GM12878 (cell line): ENCODE measurements at regions not wholly inside any gene's neighbourhood (a gene's known extent, or its start where the extent isn't known, plus 50 kb on each side); places are given as distances from the start of the nearest gene placed in this dataset.

Experiments used
- ATAC-seq: fragments of 200-7000 bp; cut with Tn5 transposase; 3 replicates; pipeline ENCODE4 v1.9.1; 2020; ENCODE audit warnings: mild to moderate bottlenecking, moderate library complexity
- BruUV-seq: library from RNA; stranded (reverse); fragments of 400-500 nt; replicated peaks from 2 replicates; lab custom pipeline; 2021; lab: Mats Ljungman, UMichigan
- CTCF ChIA-PET: fragments of 300-600 bp; sonication (Branson Sonifier 250); formaldehyde crosslinking; extraction: SDS; loops from one replicate; lab custom pipeline; 2021; ENCODE audit warnings: inconsistent platforms; lab: Yijun Ruan, JAX
- POLR2A ChIA-PET: fragments of 350-600 bp; formaldehyde crosslinking; extraction: SDS; loops from one replicate; lab custom pipeline; 2021; ENCODE audit warnings: inconsistent platforms; lab: Charles Lee
- RAD21 ChIA-PET: fragments of 300-600 bp; sonication (Branson Sonifier 250); formaldehyde crosslinking; loops from one replicate; lab custom pipeline; 2023; ENCODE audit warnings: antibody characterized with exemption; ENCODE audit not compliant: unreplicated experiment; lab: Charles Lee
- SMC1A ChIA-PET: fragments of 300-600 bp; sonication (Branson Sonifier 250); formaldehyde crosslinking; loops from one replicate; lab custom pipeline; 2023; ENCODE audit not compliant: unreplicated experiment, uncharacterized antibody; lab: Charles Lee
- DNase-seq: peaks from one replicate; pipeline ENCODE4 v3.0.0-alpha.2; 2011; ENCODE audit warnings: low read depth, low spot score
- FAIRE-seq: peaks from 3 replicates; lab custom pipeline; 2011; peaks lifted over from hg19 to GRCh38; lab: Jason Lieb, UNC
- H2AFZ ChIP-seq: 2 replicates; pipeline ENCODE4 v1.6.0; 2011; ENCODE audit warnings: low read depth, low read length, control low read depth; ENCODE audit not compliant: control insufficient read depth
- H3K27ac ChIP-seq: 2 replicates; pipeline ENCODE4 v1.5.1; 2011; ENCODE audit warnings: control low read depth; ENCODE audit not compliant: control insufficient read depth, insufficient read depth
- H3K27me3 ChIP-seq, 2 experiments: replicated peaks in 1 of 2; 2 replicates each; pipeline versions ENCODE4 v1.6.0 to v1.6.1; 2011; ENCODE audit warnings: low read length in 1 of 2; ENCODE audit not compliant: control insufficient read depth in 2 of 2, insufficient read depth in 2 of 2
- H3K36me3 ChIP-seq, 2 experiments: 2 replicates each; pipeline ENCODE4 v1.5.1; 2011; ENCODE audit warnings: low read length in 1 of 2; ENCODE audit not compliant: control insufficient read depth in 2 of 2, insufficient read depth in 2 of 2
- H3K4me1 ChIP-seq: 2 replicates; pipeline ENCODE4 v1.6.1; 2011; ENCODE audit warnings: mild to moderate bottlenecking, low read length, moderate library complexity, mixed read lengths; ENCODE audit not compliant: control insufficient read depth, insufficient read depth
- H3K4me2 ChIP-seq: 2 replicates; pipeline ENCODE4 v1.6.0; 2011; ENCODE audit warnings: control low read depth; ENCODE audit not compliant: control insufficient read depth, insufficient read depth
- H3K4me3 ChIP-seq: fragments of 200-600 bp; sonication (generic); 2 replicates; pipeline ENCODE4 v1.5.1; 2016
- H3K79me2 ChIP-seq: 2 replicates; pipeline ENCODE4 v1.6.0; 2011; ENCODE audit warnings: low read length; ENCODE audit not compliant: control insufficient read depth, insufficient read depth
- H3K9ac ChIP-seq: 2 replicates; pipeline ENCODE4 v1.8.0; 2011; ENCODE audit warnings: low read length, control low read depth, mixed read lengths; ENCODE audit not compliant: control insufficient read depth, insufficient read depth
- H3K9me3 ChIP-seq: replicated peaks from 3 replicates; pipeline ENCODE4 v1.5.1; 2011; ENCODE audit warnings: mild to moderate bottlenecking, low read length; ENCODE audit not compliant: control insufficient read depth, insufficient read depth
- H4K20me1 ChIP-seq: 2 replicates; pipeline ENCODE4 v1.6.0; 2011; ENCODE audit not compliant: control insufficient read depth, insufficient read depth
- CEBPZ ChIP-seq: fragments of 150-350 bp; IDR thresholded peaks from 2 replicates; pipeline ENCODE4 v1.6.1; 2016; ENCODE audit warnings: low read depth, low read length
- CHD1 ChIP-seq: IDR thresholded peaks from 2 replicates; pipeline ENCODE4 v1.6.1; 2012; ENCODE audit warnings: low read depth, low read length, improper control_type of control experiment
- CTCF ChIP-seq, 3 experiments: IDR thresholded peaks in 2 of 3; conservative IDR thresholded peaks in 1 of 3; 2 replicates each; pipeline ENCODE4 v1.5.1; 2011; ENCODE audit warnings: low read depth in 3 of 3, low read length in 3 of 3, mild to moderate bottlenecking in 3 of 3, control low read depth in 2 of 3, moderate library complexity in 2 of 3, inconsistent platforms in 1 of 3, mixed read lengths in 1 of 3; ENCODE audit not compliant: control insufficient read depth in 2 of 3, insufficient read depth in 1 of 3; ENCODE audit errors: extremely low read depth in 1 of 3
- GATAD2B ChIP-seq: fragments of 450-650 bp; conservative IDR thresholded peaks from 2 replicates; pipeline ENCODE4 v1.6.1; 2017; ENCODE audit warnings: low read depth, mild to moderate bottlenecking, moderate library complexity
- MEF2B ChIP-seq: fragments of 450-650 bp; IDR thresholded peaks from 2 replicates; pipeline ENCODE4 v1.6.1; 2018; ENCODE audit warnings: mild to moderate bottlenecking, moderate library complexity; ENCODE audit not compliant: partially characterized antibody, poor library complexity, severe bottlenecking
- RAD21 ChIP-seq: IDR thresholded peaks from 2 replicates; pipeline ENCODE4 v1.6.1; 2011; ENCODE audit warnings: mild to moderate bottlenecking, low read depth, low read length, moderate library complexity; ENCODE audit not compliant: insufficient read depth
- RCOR1 ChIP-seq: conservative IDR thresholded peaks from 2 replicates; pipeline ENCODE4 v1.6.1; 2012; ENCODE audit warnings: low read depth, low read length, improper control_type of control experiment
- SP1 ChIP-seq: IDR thresholded peaks from one replicate; pipeline ENCODE4 v1.6.1; 2011; ENCODE audit warnings: low read depth, low read length
- SREBF2 ChIP-seq: IDR thresholded peaks from 2 replicates; pipeline ENCODE4 v1.6.1; 2012; ENCODE audit warnings: mild to moderate bottlenecking, low read length
- WGBS: methylation state at CpG from one replicate; pipeline ENCODE4 v1.1.6; 2016; ENCODE audit warnings: low lambda C conversion rate; ENCODE audit not compliant: insufficient replicate concordance, insufficient coverage; ENCODE audit errors: missing lambda C conversion rate; 5-methylcytosine and 5-hydroxymethylcytosine counted together
- in situ Hi-C: fragments of 300-500 bp; cut with MboI; formaldehyde crosslinking; loops from 9 replicates; pipeline ENCODE4 v1.14.3; 2018; ENCODE audit warnings: mixed read lengths
- intact Hi-C: fragments of 100-400 bp; cut with micrococcal nuclease; formaldehyde crosslinking; loops from one replicate; pipeline ENCODE4 v1.14.2; 2022; ENCODE audit not compliant: unreplicated experiment
- TF ChIP-seq, protein P1 (sequence below): IDR thresholded peaks from 2 replicates; pipeline ENCODE4 v1.6.1; 2011; ENCODE audit warnings: borderline replicate concordance, low read depth, mild to moderate bottlenecking, moderate library complexity, mixed read lengths, low read length; ENCODE audit not compliant: insufficient read depth; ENCODE audit errors: extremely low read length
- TF ChIP-seq, protein P2 (sequence below): fragments of 450-650 bp; IDR thresholded peaks from 2 replicates; pipeline ENCODE4 v1.6.1; 2017; ENCODE audit warnings: mild to moderate bottlenecking
- TF ChIP-seq, protein P3 (sequence below): IDR thresholded peaks from 2 replicates; pipeline ENCODE4 v1.6.1; 2011; ENCODE audit warnings: low read depth, low read length, improper control_type of control experiment, borderline replicate concordance
- TF ChIP-seq, protein P4 (sequence below): IDR thresholded peaks from 2 replicates; pipeline ENCODE4 v1.6.1; 2011; ENCODE audit warnings: mild to moderate bottlenecking, low read depth, low read length, moderate library complexity; ENCODE audit not compliant: insufficient replicate concordance

GRCh38 chr12:118709946-118710345 is 271.4 kb upstream of the SRRM4 start:
- Histone ChIP-seq H3K9me3 (no peaks in the 10 kb centered on the region), H3K27me3 (no peaks in the 10 kb centered on the region), H3K9ac (no peak overlapping the region), H3K4me2 (no peak overlapping the region), H3K4me3 (no peak overlapping the region), H3K27ac (no peak overlapping the region), H3K79me2 (no peaks in the 10 kb centered on the region), H4K20me1 (no peaks in the 10 kb centered on the region), H3K36me3 (no peaks in the 10 kb centered on the region), H3K4me1 (peaks cover 9% of the 10 kb centered on the region), H2AFZ (no peak overlapping the region)
- no peak for DNase-seq
- ChIA-PET RAD21 (no interaction called here), POLR2A (no interaction called here), SMC1A (no interaction called here), CTCF (no interaction called here)
- TF ChIP-seq GATAD2B (no peak), CEBPZ (no peak), SREBF2 (no peak), RCOR1 (no peak), MEF2B (no peak), SP1 (no peak), CTCF (IDR thresholded peaks at IDR 0.05 in 2 of 3, conservative IDR thresholded peaks at IDR 0.05 in 1 of 3; ENCODE audit: control insufficient read depth in 2 of 3, extremely low read depth in 1 of 3, insufficient read depth in 1 of 3, low read depth in 3 of 3, low read length in 3 of 3) (no peak), RAD21 (no peak), CHD1 (no peak)
- TF ChIP-seq, protein P1, sequence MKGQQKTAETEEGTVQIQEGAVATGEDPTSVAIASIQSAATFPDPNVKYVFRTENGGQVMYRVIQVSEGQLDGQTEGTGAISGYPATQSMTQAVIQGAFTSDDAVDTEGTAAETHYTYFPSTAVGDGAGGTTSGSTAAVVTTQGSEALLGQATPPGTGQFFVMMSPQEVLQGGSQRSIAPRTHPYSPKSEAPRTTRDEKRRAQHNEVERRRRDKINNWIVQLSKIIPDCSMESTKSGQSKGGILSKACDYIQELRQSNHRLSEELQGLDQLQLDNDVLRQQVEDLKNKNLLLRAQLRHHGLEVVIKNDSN: no peak
- TF ChIP-seq, protein P2, sequence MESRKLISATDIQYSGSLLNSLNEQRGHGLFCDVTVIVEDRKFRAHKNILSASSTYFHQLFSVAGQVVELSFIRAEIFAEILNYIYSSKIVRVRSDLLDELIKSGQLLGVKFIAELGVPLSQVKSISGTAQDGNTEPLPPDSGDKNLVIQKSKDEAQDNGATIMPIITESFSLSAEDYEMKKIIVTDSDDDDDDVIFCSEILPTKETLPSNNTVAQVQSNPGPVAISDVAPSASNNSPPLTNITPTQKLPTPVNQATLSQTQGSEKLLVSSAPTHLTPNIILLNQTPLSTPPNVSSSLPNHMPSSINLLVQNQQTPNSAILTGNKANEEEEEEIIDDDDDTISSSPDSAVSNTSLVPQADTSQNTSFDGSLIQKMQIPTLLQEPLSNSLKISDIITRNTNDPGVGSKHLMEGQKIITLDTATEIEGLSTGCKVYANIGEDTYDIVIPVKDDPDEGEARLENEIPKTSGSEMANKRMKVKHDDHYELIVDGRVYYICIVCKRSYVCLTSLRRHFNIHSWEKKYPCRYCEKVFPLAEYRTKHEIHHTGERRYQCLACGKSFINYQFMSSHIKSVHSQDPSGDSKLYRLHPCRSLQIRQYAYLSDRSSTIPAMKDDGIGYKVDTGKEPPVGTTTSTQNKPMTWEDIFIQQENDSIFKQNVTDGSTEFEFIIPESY: no peak
- TF ChIP-seq, protein P3, sequence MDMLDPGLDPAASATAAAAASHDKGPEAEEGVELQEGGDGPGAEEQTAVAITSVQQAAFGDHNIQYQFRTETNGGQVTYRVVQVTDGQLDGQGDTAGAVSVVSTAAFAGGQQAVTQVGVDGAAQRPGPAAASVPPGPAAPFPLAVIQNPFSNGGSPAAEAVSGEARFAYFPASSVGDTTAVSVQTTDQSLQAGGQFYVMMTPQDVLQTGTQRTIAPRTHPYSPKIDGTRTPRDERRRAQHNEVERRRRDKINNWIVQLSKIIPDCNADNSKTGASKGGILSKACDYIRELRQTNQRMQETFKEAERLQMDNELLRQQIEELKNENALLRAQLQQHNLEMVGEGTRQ: no peak
- TF ChIP-seq, protein P4, sequence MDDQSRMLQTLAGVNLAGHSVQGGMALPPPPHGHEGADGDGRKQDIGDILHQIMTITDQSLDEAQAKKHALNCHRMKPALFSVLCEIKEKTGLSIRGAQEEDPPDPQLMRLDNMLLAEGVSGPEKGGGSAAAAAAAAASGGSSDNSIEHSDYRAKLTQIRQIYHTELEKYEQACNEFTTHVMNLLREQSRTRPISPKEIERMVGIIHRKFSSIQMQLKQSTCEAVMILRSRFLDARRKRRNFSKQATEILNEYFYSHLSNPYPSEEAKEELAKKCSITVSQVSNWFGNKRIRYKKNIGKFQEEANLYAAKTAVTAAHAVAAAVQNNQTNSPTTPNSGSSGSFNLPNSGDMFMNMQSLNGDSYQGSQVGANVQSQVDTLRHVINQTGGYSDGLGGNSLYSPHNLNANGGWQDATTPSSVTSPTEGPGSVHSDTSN: no peak
- BruUV-seq: no TSS peak
- in situ Hi-C loops (no loop called here), intact Hi-C loops (loop anchor here (10.0 kb wide), 2 partner anchors 135 to 305 kb away; no protein-coding TSS in a partner anchor)
- ATAC-seq: no peak
- 37% methylated on average over 2 of the region's 2 CpGs for WGBS
- no peak for FAIRE-seq
